ENCODE measurements at regions not wholly inside any gene's neighbourhood (a gene's known extent, or its start where the extent isn't known, plus 50 kb on each side); places are given as distances from the start of the nearest gene placed in this dataset.

DNA sequence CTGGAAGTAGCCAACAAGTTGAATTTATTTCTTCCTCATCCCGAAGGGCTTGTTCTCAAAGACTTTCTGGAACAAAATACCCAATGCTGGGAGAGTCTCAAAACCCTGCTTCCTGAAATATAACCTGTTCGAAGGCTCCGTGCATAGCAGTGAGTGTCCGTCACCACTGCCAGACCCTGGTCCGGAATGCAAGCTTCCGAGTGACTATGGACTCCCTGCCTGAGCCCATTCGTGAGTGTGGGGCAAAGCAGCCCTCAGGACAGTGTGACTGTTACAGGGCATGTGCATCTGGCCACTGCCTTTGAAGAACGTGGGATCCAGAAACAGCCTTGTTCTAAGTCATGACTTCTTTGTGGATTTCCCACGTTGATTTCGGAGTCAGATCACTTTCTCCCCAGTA lies 214.5 kb upstream of the IGF1R start:
- no peak overlapping the region for H3K4me3 Mint-ChIP-seq
- H3K27me3 Mint-ChIP-seq (ENCODE audit: low read depth in 3 of 3), result peaks cover 3 to 15% (median 4%) of the 10 kb centered on the region in 3 donors
- peaks cover 0 to 2% (median 0%) of the 10 kb centered on the region in 6 donors for H3K9me3 Mint-ChIP-seq
- peaks cover 4 to 5% of the 10 kb centered on the region in 2 donors for H3K4me1 Mint-ChIP-seq
- no peak overlapping the region for H3K27ac Mint-ChIP-seq
- DNase-seq, result no peak
- H3K36me3 Mint-ChIP-seq, result no peaks in the 10 kb centered on the region

GRCh38 chr15:98437752-98438151 lies 210.6 kb upstream of the IGF1R start:
- no peaks in the 10 kb centered on the region for H3K36me3 Mint-ChIP-seq
- no peaks in the 10 kb centered on the region for H3K9me3 Mint-ChIP-seq
- H3K27ac Mint-ChIP-seq, result no peak overlapping the region
- H3K4me3 Mint-ChIP-seq, result no peak overlapping the region
- H3K4me1 Mint-ChIP-seq, result peaks cover 2 to 7% of the 10 kb centered on the region in 2 donors
- DNase-seq, result no peak
- peaks cover 1 to 3% (median 2%) of the 10 kb centered on the region in 3 donors for H3K27me3 Mint-ChIP-seq (ENCODE audit: low read depth in 3 of 3)

DNA sequence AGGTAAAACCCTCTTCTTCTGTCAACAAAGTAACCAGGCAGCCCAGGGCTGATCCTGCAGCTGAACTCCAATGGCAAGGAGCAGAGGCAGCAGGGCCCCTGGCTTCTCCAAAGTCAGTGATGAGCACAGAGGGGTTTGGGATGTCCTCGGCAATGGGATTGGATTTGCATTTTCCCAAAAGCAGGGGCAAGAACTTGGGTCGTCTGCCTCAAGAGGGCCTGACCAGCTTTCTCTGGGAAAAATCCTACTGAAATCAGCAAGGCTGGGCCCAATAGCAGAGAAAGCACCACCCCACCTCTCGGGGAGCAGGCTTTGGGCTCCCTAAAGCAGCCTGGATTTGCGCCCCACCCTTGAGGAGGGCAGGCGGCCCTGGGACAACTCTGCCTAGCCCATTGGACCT lies 210.0 kb upstream of the IGF1R start:
- Mint-ChIP-seq H3K4me1 (peaks cover 2 to 10% of the 10 kb centered on the region in 2 donors), H3K27me3 (ENCODE audit: low read depth in 3 of 3) (peaks cover 1 to 4% (median 2%) of the 10 kb centered on the region in 3 donors), H3K27ac (no peak overlapping the region), H3K36me3 (no peaks in the 10 kb centered on the region), H3K4me3 (no peak overlapping the region), H3K9me3 (no peaks in the 10 kb centered on the region)
- no peak for DNase-seq

- Mint-ChIP-seq H3K4me3 (no peak overlapping the region), H3K36me3 (no peaks in the 10 kb centered on the region), H3K27ac (no peak overlapping the region), H3K4me1 (peaks cover 2 to 10% of the 10 kb centered on the region in 2 donors), H3K9me3 (no peaks in the 10 kb centered on the region), H3K27me3 (ENCODE audit: low read depth in 3 of 3) (peaks cover 1 to 6% (median 2%) of the 10 kb centered on the region in 3 donors)
- DNase-seq, result no peak
Measured at GRCh38 chr15:98438907-98439306, 209.4 kb upstream of the IGF1R start.

DNA sequence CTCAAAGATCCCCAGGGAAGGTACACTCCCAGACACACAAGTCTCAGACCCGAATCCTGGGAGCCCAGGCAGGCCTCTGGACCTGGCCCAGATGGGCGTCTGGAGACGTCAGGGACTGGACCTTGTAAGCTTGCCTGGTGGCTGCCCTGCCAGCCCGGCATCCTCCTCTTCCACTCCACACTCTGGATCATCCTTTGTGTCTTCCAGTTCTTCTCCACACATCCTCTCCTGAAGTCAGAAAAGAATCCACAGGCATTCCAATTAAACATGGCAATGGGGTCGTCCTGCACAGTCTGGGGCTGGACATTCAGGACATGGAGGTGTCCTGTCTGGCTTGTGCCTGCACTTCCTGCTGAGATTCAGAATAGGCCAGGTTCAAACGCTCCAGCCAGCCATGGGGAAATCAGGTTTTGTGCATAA lies 208.8 kb upstream of the IGF1R start:
- Mint-ChIP-seq H3K27ac (no peak overlapping the region), H3K4me1 (peaks cover 2 to 10% of the 10 kb centered on the region in 2 donors), H3K4me3 (no peak overlapping the region), H3K27me3 (ENCODE audit: low read depth in 3 of 3) (peaks cover 1 to 10% (median 2%) of the 10 kb centered on the region in 3 donors), H3K9me3 (no peaks in the 10 kb centered on the region), H3K36me3 (no peaks in the 10 kb centered on the region)
- no peak for DNase-seq

GRCh38 chr15:98440917-98441316 lies 207.4 kb upstream of the IGF1R start:
- no peak overlapping the region for H3K4me3 Mint-ChIP-seq
- H3K4me1 Mint-ChIP-seq, result peaks cover 2 to 10% of the 10 kb centered on the region in 2 donors
- H3K36me3 Mint-ChIP-seq, result no peaks in the 10 kb centered on the region
- H3K27me3 Mint-ChIP-seq (ENCODE audit: low read depth in 3 of 3), result peaks cover 1 to 10% (median 2%) of the 10 kb centered on the region in 3 donors
- no peak overlapping the region for H3K27ac Mint-ChIP-seq
- no peaks in the 10 kb centered on the region for H3K9me3 Mint-ChIP-seq
- no peak for DNase-seq

- no peak for DNase-seq
- Mint-ChIP-seq H3K4me1 (peaks cover 2 to 10% of the 10 kb centered on the region in 2 donors), H3K36me3 (no peaks in the 10 kb centered on the region), H3K9me3 (no peaks in the 10 kb centered on the region), H3K4me3 (no peak overlapping the region), H3K27ac (no peak overlapping the region), H3K27me3 (ENCODE audit: low read depth in 3 of 3) (peaks cover 1 to 10% (median 2%) of the 10 kb centered on the region in 3 donors)
Measured at GRCh38 chr15:98441599-98441998, 206.7 kb upstream of the IGF1R start.

- Mint-ChIP-seq H3K4me1 (peaks cover 2 to 10% of the 10 kb centered on the region in 2 donors), H3K36me3 (no peaks in the 10 kb centered on the region), H3K9me3 (no peaks in the 10 kb centered on the region), H3K4me3 (no peak overlapping the region), H3K27ac (no peak overlapping the region), H3K27me3 (ENCODE audit: low read depth in 3 of 3) (peaks cover 1 to 12% (median 2%) of the 10 kb centered on the region in 3 donors)
- DNase-seq, result peak; percentile 34 to 50 (median 37)
Measured at GRCh38 chr15:98442379-98442833, 205.9 kb upstream of the IGF1R start.

- peaks cover 2 to 10% of the 10 kb centered on the region in 2 donors for H3K4me1 Mint-ChIP-seq
- H3K4me3 Mint-ChIP-seq, result no peak overlapping the region
- H3K9me3 Mint-ChIP-seq, result no peaks in the 10 kb centered on the region
- H3K27ac Mint-ChIP-seq, result no peak overlapping the region
- no peak for DNase-seq
- peaks cover 0 to 12% (median 1%) of the 10 kb centered on the region in 3 donors for H3K27me3 Mint-ChIP-seq (ENCODE audit: low read depth in 3 of 3)
- no peaks in the 10 kb centered on the region for H3K36me3 Mint-ChIP-seq
Measured at GRCh38 chr15:98442901-98443300, 205.4 kb upstream of the IGF1R start.

GRCh38 chr15:98443526-98443925 lies 204.8 kb upstream of the IGF1R start:
- Mint-ChIP-seq H3K27me3 (ENCODE audit: low read depth in 3 of 3) (peaks cover 0 to 12% (median 1%) of the 10 kb centered on the region in 3 donors), H3K36me3 (no peaks in the 10 kb centered on the region), H3K4me3 (no peak overlapping the region), H3K4me1 (peaks cover 2 to 10% of the 10 kb centered on the region in 2 donors), H3K27ac (no peak overlapping the region), H3K9me3 (no peaks in the 10 kb centered on the region)
- DNase-seq, result no peak

GRCh38 chr15:98444138-98444537 lies 204.2 kb upstream of the IGF1R start:
- H3K4me1 Mint-ChIP-seq, result peaks cover 2 to 10% of the 10 kb centered on the region in 2 donors
- H3K4me3 Mint-ChIP-seq, result no peak overlapping the region
- no peaks in the 10 kb centered on the region for H3K9me3 Mint-ChIP-seq
- H3K27ac Mint-ChIP-seq, result no peak overlapping the region
- peaks cover 0 to 14% (median 1%) of the 10 kb centered on the region in 3 donors for H3K27me3 Mint-ChIP-seq (ENCODE audit: low read depth in 3 of 3)
- no peaks in the 10 kb centered on the region for H3K36me3 Mint-ChIP-seq
- DNase-seq, result no peak

DNA sequence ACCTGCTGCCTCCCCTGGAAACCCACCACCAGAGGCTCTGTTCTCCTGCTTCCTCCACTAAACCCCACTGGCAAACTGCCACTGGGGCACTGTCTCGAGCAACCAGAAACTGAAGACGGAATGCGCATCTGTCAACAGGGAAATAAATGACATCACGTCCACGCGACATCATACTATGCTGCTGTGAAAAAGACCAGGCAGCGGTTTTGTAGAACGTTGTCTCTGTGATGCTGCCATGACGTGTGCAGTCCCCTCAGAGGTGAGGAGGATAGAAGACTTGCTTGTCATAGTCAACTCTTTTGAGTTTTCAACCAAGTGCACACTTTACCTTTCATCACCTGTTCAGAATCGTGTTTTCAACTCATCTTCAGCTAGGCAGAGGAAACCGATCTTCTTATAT lies 203.0 kb upstream of the IGF1R start:
- Mint-ChIP-seq H3K4me3 (no peak overlapping the region), H3K27ac (no peak overlapping the region), H3K36me3 (no peaks in the 10 kb centered on the region), H3K4me1 (peaks cover 2 to 10% of the 10 kb centered on the region in 2 donors), H3K9me3 (no peaks in the 10 kb centered on the region), H3K27me3 (ENCODE audit: low read depth in 3 of 3) (peaks cover 0 to 14% (median 3%) of the 10 kb centered on the region in 3 donors)
- no peak for DNase-seq

- H3K36me3 Mint-ChIP-seq, result no peaks in the 10 kb centered on the region
- H3K27me3 Mint-ChIP-seq (ENCODE audit: low read depth in 3 of 3), result peaks cover 2 to 11% (median 3%) of the 10 kb centered on the region in 3 donors
- no peak overlapping the region for H3K4me3 Mint-ChIP-seq
- no peak overlapping the region for H3K27ac Mint-ChIP-seq
- DNase-seq, result no peak
- H3K4me1 Mint-ChIP-seq, result peaks cover 2 to 10% of the 10 kb centered on the region in 2 donors
- H3K9me3 Mint-ChIP-seq, result no peaks in the 10 kb centered on the region
Measured at GRCh38 chr15:98446083-98446482, 202.3 kb upstream of the IGF1R start.

DNA sequence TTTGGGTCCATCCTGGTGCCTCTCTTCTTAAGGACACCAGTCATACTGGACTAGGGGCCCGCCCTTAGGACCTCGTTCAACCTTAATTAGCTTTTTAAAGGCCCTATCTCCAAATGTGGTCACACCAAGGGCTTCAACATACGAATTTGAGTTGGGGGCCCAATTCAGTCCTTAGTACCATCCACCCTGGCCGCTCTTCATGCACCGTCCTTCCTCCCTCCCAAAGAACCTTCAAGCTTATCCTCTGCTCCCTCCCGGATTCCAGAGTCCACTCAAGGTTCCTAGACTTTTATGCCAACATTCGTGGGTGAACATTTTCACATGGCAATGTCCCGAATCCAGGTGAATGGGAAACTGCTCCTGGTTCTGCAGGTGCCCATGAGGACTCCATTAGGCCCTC lies 201.3 kb upstream of the IGF1R start:
- H3K27me3 Mint-ChIP-seq (ENCODE audit: low read depth in 3 of 3), result peaks cover 2 to 11% (median 2%) of the 10 kb centered on the region in 3 donors
- no peaks in the 10 kb centered on the region for H3K36me3 Mint-ChIP-seq
- DNase-seq, result no peak
- H3K27ac Mint-ChIP-seq, result no peak overlapping the region
- peaks cover 2 to 9% of the 10 kb centered on the region in 2 donors for H3K4me1 Mint-ChIP-seq
- no peaks in the 10 kb centered on the region for H3K9me3 Mint-ChIP-seq
- no peak overlapping the region for H3K4me3 Mint-ChIP-seq

- Mint-ChIP-seq H3K27me3 (ENCODE audit: low read depth in 3 of 3) (peaks cover 2 to 9% (median 5%) of the 10 kb centered on the region in 3 donors), H3K27ac (no peak overlapping the region), H3K4me3 (no peak overlapping the region), H3K4me1 (no peaks in the 10 kb centered on the region), H3K36me3 (no peaks in the 10 kb centered on the region), H3K9me3 (no peaks in the 10 kb centered on the region)
- DNase-seq, result no peak
Measured at GRCh38 chr15:98451236-98451635, 197.1 kb upstream of the IGF1R start.

Data from immature natural killer cell (primary cell).